Lower leg skin (tissue), 3 donors: ENCODE measurements at regions not wholly inside any gene's neighbourhood (a gene's known extent, or its start where the extent isn't known, plus 50 kb on each side); places are given as distances from the start of the nearest gene placed in this dataset.

ENCODE experiments used
- POLR2A ChIP-seq, 2 donors: fragments of 450-650 bp; IDR thresholded peaks; one replicate each; pipeline ENCODE4 v1.6.1; 2016 to 2017; ENCODE audit warnings: antibody characterized with exemption in 2 of 2, mild to moderate bottlenecking in 1 of 2, moderate library complexity in 1 of 2
- TF ChIP-seq, protein P1 (sequence below), 3 donors: fragments of 450-650 bp; IDR thresholded peaks; one replicate each; pipeline ENCODE4 v1.5.1; 2016; ENCODE audit warnings: antibody characterized with exemption in 3 of 3, mild to moderate bottlenecking in 3 of 3, moderate library complexity in 2 of 3

DNA sequence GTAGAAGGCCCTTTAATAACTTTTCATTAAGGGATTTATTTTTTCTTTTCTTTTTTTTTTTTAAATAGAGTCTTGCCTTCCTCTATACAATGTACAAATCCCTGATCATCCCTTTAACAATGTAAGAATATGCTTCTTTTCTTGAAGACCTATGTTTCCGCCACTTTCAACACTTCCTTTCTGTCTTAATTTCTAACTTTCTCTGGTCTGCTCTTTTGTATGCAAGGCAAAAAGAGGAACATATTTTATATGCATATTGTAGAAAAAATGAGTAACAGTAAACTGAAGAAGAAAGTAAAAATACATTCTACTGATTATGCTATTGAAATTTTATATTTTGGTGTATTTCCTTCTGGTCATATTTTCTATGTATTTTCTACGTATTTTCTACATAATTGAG, 484.7 kb downstream of the TFAP2B start:
- TF ChIP-seq, protein P1, sequence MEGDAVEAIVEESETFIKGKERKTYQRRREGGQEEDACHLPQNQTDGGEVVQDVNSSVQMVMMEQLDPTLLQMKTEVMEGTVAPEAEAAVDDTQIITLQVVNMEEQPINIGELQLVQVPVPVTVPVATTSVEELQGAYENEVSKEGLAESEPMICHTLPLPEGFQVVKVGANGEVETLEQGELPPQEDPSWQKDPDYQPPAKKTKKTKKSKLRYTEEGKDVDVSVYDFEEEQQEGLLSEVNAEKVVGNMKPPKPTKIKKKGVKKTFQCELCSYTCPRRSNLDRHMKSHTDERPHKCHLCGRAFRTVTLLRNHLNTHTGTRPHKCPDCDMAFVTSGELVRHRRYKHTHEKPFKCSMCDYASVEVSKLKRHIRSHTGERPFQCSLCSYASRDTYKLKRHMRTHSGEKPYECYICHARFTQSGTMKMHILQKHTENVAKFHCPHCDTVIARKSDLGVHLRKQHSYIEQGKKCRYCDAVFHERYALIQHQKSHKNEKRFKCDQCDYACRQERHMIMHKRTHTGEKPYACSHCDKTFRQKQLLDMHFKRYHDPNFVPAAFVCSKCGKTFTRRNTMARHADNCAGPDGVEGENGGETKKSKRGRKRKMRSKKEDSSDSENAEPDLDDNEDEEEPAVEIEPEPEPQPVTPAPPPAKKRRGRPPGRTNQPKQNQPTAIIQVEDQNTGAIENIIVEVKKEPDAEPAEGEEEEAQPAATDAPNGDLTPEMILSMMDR (IDR thresholded peaks at IDR 0.05): no peak
- TF ChIP-seq POLR2A (IDR thresholded peaks at IDR 0.05): no peak
